Testis (tissue), 2 donors: ENCODE measurements at regions not wholly inside any gene's neighbourhood (a gene's known extent, or its start where the extent isn't known, plus 50 kb on each side); places are given as distances from the start of the nearest gene placed in this dataset.
"Not testable (repeated sequence)": the region's sequence is repeated elsewhere in the genome, so short reads cannot be mapped to it uniquely, and the experiment has no call there.

Experiments
- DNase-seq: peaks from one replicate; pipeline ENCODE4 v3.0.0-alpha.2; 2019
- H3K27ac ChIP-seq, 2 donors: fragments of 200-600 bp; sonication (generic); one replicate each; pipeline ENCODE4 v1.5.1; 2019
- H3K27me3 ChIP-seq: fragments of 200-600 bp; sonication (generic); one replicate; pipeline ENCODE4 v1.5.1; 2019
- H3K36me3 ChIP-seq: fragments of 200-600 bp; sonication (generic); one replicate; pipeline ENCODE4 v1.5.1; 2017; ENCODE audit warnings: low read depth; ENCODE audit errors: missing control alignments
- H3K4me1 ChIP-seq: fragments of 200-600 bp; sonication (generic); one replicate; pipeline ENCODE4 v1.5.1; 2019
- H3K4me3 ChIP-seq, 2 donors: fragments of 200-600 bp; sonication (generic); one replicate each; pipeline ENCODE4 v1.5.1; 2017 to 2019
- H3K9me3 ChIP-seq: fragments of 200-600 bp; sonication (generic); one replicate; pipeline ENCODE4 v1.5.1; 2017
- CTCF ChIP-seq, 3 experiments: fragments of 450-650 bp in 2 of 3; fragments of 200-600 bp in 1 of 3; sonication (generic) in 1 of 3; IDR thresholded peaks; one replicate each; pipeline ENCODE4 v1.5.1; 2016 to 2019; ENCODE audit warnings: antibody characterized with exemption in 3 of 3, mild to moderate bottlenecking in 2 of 3, moderate library complexity in 1 of 3
- POLR2A ChIP-seq: fragments of 450-650 bp; IDR thresholded peaks from one replicate; pipeline ENCODE4 v1.6.1; 2017; ENCODE audit warnings: antibody characterized with exemption, mild to moderate bottlenecking, moderate library complexity
- WGBS, 2 donors: methylation state at CpG; one replicate each; pipeline ENCODE4 v1.1.5; 2018; 5-methylcytosine and 5-hydroxymethylcytosine counted together
- intact Hi-C: fragments of 100-400 bp; cut with DNase I; formaldehyde crosslinking; loops from one replicate; pipeline ENCODE4 v1.15.1; 2023; ENCODE audit warnings: low total_unique reads

DNA sequence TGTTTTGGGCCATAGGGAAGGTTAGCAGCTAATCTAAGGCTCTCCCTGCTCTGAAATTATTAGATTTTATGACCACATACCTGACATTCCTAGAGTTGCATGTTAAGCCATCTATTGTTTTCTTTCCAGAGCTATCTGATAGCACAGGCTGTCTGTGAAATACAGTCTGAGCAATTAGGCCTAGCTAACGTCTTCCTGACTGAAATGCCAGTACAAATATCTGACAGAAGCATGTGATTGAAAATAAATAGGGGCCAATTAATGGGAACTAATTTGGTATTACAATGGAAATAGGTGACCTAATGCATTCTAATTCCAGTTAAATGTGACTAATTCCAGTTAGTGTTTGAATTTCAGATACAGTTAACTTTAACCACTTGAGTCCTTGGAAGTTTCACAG lies 115.2 kb downstream of the C12orf75 start:
- DNase-seq, result no peak
- TF ChIP-seq POLR2A, result no peak
- no peak for TF ChIP-seq CTCF (IDR thresholded peaks at IDR 0.05)
- 15 to 45% methylated on average over 1 of the region's 1 CpG for WGBS, 2 donors
- Histone ChIP-seq H3K4me1 (no peaks in the 10 kb centered on the region), H3K9me3 (no peaks in the 10 kb centered on the region), H3K27me3 (no peaks in the 10 kb centered on the region), H3K4me3 (no peak overlapping the region), H3K27ac (no peak overlapping the region), H3K36me3 (no peaks in the 10 kb centered on the region)
- intact Hi-C loops, result no loop called here

GRCh38 chr12:105446460-105446859 lies 116.0 kb downstream of the C12orf75 start:
- H3K4me3 ChIP-seq, H3K27ac ChIP-seq, intact Hi-C loops, H3K27me3 ChIP-seq, DNase-seq, H3K9me3 ChIP-seq, H3K36me3 ChIP-seq, H3K4me1 ChIP-seq: not testable (repeated sequence)
- WGBS, 2 donors, result 91 to 100% methylated on average over 2 of the region's 2 CpGs

DNA sequence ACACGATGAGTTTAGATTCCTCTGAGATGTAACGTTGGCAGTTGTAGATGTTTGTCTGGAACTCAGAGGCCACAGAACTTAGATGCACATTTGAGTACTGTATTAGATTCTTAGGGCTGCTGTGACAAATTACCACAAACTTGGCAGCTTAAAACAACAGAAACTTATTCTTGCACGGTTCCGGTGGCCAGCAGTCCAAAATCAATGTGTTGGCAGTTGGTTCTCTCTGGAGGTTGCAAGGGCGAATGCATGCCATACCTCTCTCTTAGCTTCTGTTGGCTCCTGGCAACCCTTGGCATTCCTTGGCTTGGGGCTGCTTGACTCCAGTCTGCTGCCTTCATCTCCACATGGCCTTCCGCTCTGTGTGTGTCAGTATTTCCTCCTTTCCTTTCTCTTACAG lies 118.9 kb downstream of the C12orf75 start:
- Histone ChIP-seq H3K4me3 (no peak overlapping the region), H3K27ac (no peak overlapping the region), H3K9me3 (no peaks in the 10 kb centered on the region), H3K36me3 (no peaks in the 10 kb centered on the region), H3K27me3 (no peaks in the 10 kb centered on the region), H3K4me1 (no peaks in the 10 kb centered on the region)
- DNase-seq, result no peak
- intact Hi-C loops, result no loop called here
- 93 to 94% methylated on average over 6 of the region's 6 CpGs for WGBS, 2 donors
- TF ChIP-seq POLR2A, result no peak
- TF ChIP-seq CTCF (IDR thresholded peaks at IDR 0.05), result no peak

DNA sequence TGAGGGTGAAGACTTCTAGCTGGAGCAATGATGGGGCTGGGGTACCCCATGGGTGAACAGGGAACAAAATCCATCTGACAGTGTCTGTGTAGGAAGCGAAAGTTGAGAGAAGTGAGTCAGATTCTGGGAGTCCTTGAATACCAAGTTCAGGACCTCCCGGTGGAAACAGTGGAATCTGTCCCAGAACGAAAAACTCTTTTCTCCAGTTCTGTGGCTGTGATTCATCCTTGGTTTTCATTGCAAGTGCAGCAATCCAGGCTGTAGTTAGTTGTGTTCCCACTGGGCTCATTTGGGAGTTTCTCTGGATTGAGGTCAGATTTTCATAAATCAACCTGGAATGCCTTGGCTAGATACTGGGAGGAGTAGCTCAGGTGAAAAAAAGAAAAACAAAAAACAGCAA lies 120.7 kb downstream of the C12orf75 start:
- no peaks in the 10 kb centered on the region for H3K27me3 ChIP-seq
- H3K4me1 ChIP-seq, result no peaks in the 10 kb centered on the region
- no peak for DNase-seq
- H3K4me3 ChIP-seq, result no peak overlapping the region
- 52 to 57% methylated on average over 3 of the region's 3 CpGs for WGBS, 2 donors
- H3K36me3 ChIP-seq, result no peaks in the 10 kb centered on the region
- no peaks in the 10 kb centered on the region for H3K9me3 ChIP-seq
- intact Hi-C loops, result no loop called here
- no peak overlapping the region for H3K27ac ChIP-seq
- no peak for TF ChIP-seq POLR2A
- TF ChIP-seq CTCF (IDR thresholded peaks at IDR 0.05), result no peak

GRCh38 chr12:105451798-105452197 lies 121.3 kb downstream of the C12orf75 start:
- DNase-seq, result no peak
- Histone ChIP-seq H3K36me3 (no peaks in the 10 kb centered on the region), H3K4me3 (no peak overlapping the region), H3K9me3 (no peaks in the 10 kb centered on the region), H3K27me3 (no peaks in the 10 kb centered on the region), H3K27ac (no peak overlapping the region), H3K4me1 (no peaks in the 10 kb centered on the region)
- TF ChIP-seq POLR2A (no peak), CTCF (IDR thresholded peaks at IDR 0.05) (no peak)
- intact Hi-C loops, result no loop called here
- 62 to 71% methylated on average over 4 of the region's 4 CpGs for WGBS, 2 donors
